WI38 (cell line): ENCODE measurements at regions not wholly inside any gene's neighbourhood (a gene's known extent, or its start where the extent isn't known, plus 50 kb on each side); places are given as distances from the start of the nearest gene placed in this dataset.

Experiments used
- H3K4me3 ChIP-seq: 2 replicates; pipeline ENCODE4 v1.5.1; 2011; ENCODE audit warnings: low read depth, mild to moderate bottlenecking, control low read depth, low read length
- TF ChIP-seq, protein P1 (sequence below): IDR thresholded peaks from 2 replicates; pipeline ENCODE4 v1.5.1; 2012; ENCODE audit warnings: low read depth, mild to moderate bottlenecking, control low read depth, low read length

DNA sequence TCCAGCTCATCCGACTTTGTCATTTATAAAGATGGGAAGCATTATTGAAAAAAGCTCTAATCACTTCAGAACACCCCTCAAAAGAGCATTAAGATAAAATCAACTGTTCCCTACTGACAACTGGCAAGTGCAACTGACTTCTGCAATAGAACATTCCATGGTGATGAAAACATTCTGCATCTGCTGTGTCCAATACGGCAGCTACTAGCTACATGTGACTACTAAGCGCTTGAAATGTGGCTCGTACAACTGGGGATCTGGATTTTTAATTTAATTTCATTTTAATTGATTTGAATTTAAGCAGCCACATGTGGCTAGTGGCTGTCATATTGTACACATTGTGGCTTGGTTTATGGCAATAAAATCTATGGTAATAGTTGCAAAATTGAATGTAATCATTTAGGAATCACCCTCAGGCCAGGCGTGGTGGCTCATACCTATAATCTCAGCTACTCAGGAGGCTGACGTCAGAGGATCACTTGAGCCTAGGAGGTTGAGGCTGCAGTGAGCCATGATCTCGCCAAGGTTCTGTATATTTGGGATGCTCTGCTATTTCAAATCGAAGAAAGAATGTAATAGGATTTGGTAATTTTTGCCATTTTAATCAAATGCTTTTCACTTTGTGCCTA lies 390.3 kb downstream of the GABRB3 start:
- H3K4me3 ChIP-seq = no peak overlapping the region
- TF ChIP-seq, protein P1, sequence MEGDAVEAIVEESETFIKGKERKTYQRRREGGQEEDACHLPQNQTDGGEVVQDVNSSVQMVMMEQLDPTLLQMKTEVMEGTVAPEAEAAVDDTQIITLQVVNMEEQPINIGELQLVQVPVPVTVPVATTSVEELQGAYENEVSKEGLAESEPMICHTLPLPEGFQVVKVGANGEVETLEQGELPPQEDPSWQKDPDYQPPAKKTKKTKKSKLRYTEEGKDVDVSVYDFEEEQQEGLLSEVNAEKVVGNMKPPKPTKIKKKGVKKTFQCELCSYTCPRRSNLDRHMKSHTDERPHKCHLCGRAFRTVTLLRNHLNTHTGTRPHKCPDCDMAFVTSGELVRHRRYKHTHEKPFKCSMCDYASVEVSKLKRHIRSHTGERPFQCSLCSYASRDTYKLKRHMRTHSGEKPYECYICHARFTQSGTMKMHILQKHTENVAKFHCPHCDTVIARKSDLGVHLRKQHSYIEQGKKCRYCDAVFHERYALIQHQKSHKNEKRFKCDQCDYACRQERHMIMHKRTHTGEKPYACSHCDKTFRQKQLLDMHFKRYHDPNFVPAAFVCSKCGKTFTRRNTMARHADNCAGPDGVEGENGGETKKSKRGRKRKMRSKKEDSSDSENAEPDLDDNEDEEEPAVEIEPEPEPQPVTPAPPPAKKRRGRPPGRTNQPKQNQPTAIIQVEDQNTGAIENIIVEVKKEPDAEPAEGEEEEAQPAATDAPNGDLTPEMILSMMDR = no peak

DNA sequence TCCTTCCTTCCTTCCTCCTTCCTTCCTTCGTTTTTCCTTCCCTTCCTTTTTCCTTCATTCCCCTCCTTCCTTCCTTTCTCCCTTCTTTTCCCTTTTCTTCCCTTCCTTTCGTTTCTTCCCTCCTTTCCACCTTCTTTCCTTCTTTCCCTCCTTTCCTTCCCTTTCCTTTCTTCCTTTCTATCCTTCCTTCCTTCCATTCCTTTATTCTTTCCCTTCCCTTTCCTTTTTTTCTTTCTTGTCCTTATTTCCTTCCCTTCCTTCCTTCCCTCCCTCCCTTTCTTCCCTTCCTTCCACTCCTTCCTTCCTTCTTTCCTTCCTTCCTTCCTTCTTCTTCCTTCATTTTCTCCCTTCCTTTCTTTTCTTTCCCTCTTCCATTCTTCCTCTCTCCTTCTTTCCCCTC lies 394.6 kb downstream of the GABRB3 start:
- no peak overlapping the region for H3K4me3 ChIP-seq
- TF ChIP-seq, protein P1 = no peak

DNA sequence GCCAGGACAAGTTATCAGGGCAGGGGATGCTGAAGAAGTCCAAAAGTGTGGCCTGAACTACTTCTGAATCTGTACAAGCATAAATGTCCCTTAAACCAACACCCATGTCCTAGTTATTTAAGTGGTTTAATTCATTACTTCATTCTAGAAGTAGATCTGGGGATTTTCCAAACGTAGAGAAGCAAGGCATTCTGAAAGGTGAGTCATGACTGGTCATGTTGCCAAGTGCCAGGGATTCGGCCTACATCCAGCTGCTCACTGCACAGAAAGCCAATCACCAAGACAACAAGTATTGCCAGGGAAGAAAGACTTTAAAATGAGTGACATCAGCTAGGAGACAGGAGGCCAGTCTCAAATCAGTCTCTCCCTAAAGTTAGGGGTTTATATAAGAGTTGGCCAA lies 396.6 kb downstream of the GABRB3 start:
- TF ChIP-seq, protein P1 = no peak
- no peak overlapping the region for H3K4me3 ChIP-seq

DNA sequence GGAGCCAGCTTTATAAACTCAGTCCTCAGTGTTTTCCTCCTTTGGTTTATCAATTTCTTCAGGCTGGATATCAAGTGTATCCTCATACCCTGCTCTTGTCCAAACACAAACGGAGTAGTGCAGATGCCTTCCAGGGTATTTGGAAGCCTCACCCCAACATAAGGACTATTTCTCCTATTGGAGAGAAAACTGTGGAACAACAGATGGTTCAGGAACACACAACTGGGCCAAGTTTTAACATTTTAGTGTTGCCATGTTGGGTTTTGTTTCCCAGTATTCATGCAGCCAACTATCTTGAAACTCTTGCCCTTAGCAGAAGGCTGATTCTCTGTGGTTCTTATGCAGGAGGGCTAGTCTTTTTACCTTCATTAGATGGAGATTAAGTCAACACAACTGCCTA lies 398.1 kb downstream of the GABRB3 start:
- TF ChIP-seq, protein P1 = no peak
- no peak overlapping the region for H3K4me3 ChIP-seq

DNA sequence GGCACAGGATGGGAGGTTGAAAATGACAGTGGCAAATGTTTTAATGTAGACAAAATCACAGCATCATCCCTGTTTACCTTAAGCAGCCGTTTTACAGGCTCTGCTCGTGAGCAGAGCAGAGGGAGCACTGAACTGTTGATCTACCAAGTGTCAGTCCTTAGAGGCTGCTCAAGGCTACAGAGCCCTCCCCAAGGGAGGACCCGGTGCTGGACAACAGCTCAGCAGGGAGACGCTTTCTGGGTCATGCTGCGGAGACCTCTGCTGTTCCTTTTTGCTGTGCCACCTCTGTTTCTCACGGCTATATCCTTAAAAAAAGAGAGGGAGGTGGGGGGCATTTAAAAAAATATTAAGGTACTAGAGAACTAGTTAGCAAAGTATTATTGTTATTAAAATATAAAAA lies 400.2 kb downstream of the GABRB3 start:
- TF ChIP-seq, protein P1 = no peak

DNA sequence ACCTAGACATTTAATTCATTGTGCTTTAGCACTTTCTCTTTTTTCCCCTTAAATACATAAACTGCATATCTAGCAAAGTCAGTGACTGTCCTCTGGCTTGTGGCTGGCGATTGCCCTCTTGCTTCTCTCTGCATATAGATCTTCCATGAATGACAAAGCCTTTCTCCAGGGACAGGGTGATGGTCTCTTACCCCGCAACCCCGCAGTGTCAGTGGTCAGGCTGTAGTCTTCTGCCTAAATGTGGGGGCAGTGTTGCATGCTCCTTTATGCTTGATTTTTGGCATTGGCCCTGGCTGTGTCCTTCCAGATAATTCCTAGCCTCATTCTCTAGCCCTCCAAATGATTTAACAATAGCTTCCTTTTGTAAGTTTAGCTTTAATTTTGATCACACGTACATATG lies 407.8 kb downstream of the GABRB3 start:
- TF ChIP-seq, protein P1 = no peak

More for the DNA sequence above, 400.2 kb downstream of the GABRB3 start:
- H3K4me3 ChIP-seq = no peak overlapping the region

DNA sequence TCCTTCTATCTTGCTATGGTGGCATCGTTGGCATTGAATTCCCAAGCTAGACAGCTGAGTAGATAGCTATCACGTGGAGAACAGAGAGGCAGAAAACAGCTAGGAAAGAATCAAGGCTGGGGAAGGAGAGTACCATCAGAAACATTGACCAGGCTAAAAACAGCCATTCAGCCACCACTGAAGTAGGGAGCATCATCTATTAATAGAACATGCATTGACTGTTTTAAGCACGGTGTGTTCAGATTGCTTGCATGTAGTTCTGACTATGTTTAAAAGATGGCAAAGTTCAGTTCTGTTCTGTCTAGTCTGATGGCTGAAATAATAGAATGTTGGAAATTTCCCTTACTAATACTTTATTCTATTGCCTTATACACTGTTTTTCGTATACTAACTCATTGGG lies 413.0 kb downstream of the GABRB3 start:
- TF ChIP-seq, protein P1 = no peak
- no peak overlapping the region for H3K4me3 ChIP-seq

More for the DNA sequence above, 407.8 kb downstream of the GABRB3 start:
- H3K4me3 ChIP-seq = no peak overlapping the region
